ENCODE measurements at regions not wholly inside any gene's neighbourhood (a gene's known extent, or its start where the extent isn't known, plus 50 kb on each side); places are given as distances from the start of the nearest gene placed in this dataset.

- intact Hi-C loops (cut with micrococcal nuclease): no loop called here
- no peak overlapping the region for H3K4ac ChIP-seq (ENCODE audit: low read depth, low read length)
- no TSS peak for BruUV-seq (replicated peaks)
- H3K9me3 ChIP-seq (ENCODE audit: control insufficient read depth, insufficient read depth, low read length): no peaks in the 10 kb centered on the region
- CTCF ChIA-PET: interaction anchor here (1.4 to 1.9 kb wide), 2 partner anchors 8 to 533 kb away, joined by 3 to 4 read pairs; no protein-coding TSS in a partner anchor
- POLR2A ChIA-PET (ENCODE audit: unreplicated experiment): no interaction called here
- H3K56ac ChIP-seq (ENCODE audit: extremely low read depth, insufficient read depth, low read length): no peak overlapping the region
- no peak overlapping the region for H3K14ac ChIP-seq (replicated peaks; ENCODE audit: low read depth, low read length)
- H3K18ac ChIP-seq (ENCODE audit: low read depth, low read length): peak overlapping the region; percentile 83
- no CpG with 5 or more reads among the region's 3 CpGs for WGBS, 2 experiments (ENCODE audit: extremely low coverage in 2 of 2, insufficient read length in 1 of 2)
- no peak overlapping the region for H4K8ac ChIP-seq (ENCODE audit: low read depth in 2 of 2, low read length in 2 of 2)
- H4K20me1 ChIP-seq (ENCODE audit: insufficient read depth, low read length): no peaks in the 10 kb centered on the region
- H3K4me2 ChIP-seq (ENCODE audit: low read depth, low read length): peak overlapping the region; percentile 75
- peak overlapping the region; percentile 77 for H4K5ac ChIP-seq (ENCODE audit: low read depth, low read length)
- H3K4me1 ChIP-seq (ENCODE audit: control insufficient read depth, insufficient read depth, low read length): peaks cover 10% of the 10 kb centered on the region
- dilution Hi-C loops (cut with HindIII; ENCODE audit: low sequenced_read_pairs, unreplicated experiment): no loop called here
- DNase-seq (peak; percentile 85), ATAC-seq (ENCODE audit: low read depth) (peak; percentile 88)
- H3K9ac ChIP-seq (ENCODE audit: low read depth, low read length): no peak overlapping the region
- no peaks in the 10 kb centered on the region for H3K27me3 ChIP-seq (ENCODE audit: control insufficient read depth, insufficient read depth, low read length)
- H3K4me3 ChIP-seq (ENCODE audit: insufficient read depth, low read depth, low read length): no peak overlapping the region
- in situ Hi-C loops (cut with MboI; ENCODE audit: low sequenced_read_pairs): no loop called here
- peak overlapping the region; percentile 76; the same call in 1 of the 2 replicates for H4K91ac ChIP-seq (ENCODE audit: insufficient read depth, low read depth, low read length)
- peak overlapping the region; percentile 9; the same call in 1 of the 2 replicates for H2BK20ac ChIP-seq (ENCODE audit: low read depth, low read length)
- peak overlapping the region; percentile 76 for H2BK5ac ChIP-seq (ENCODE audit: low read depth, low read length, poor library complexity, severe bottlenecking)
- H2BK120ac ChIP-seq (ENCODE audit: low read depth, low read length): peak overlapping the region; percentile 61
- H3K23ac ChIP-seq (ENCODE audit: low read depth, low read length): no peak overlapping the region
- H2BK15ac ChIP-seq (ENCODE audit: low read depth, low read length): peak overlapping the region; percentile 2; the same call in 1 of the 3 replicates
- no peaks in the 10 kb centered on the region for H3K79me1 ChIP-seq (ENCODE audit: low read depth in 1 of 2, low read length in 2 of 2)
- TF ChIP-seq NFE2L2 (IDR thresholded peaks at IDR 0.05; ENCODE audit: low read depth, low read length): no peak
- no peak for TF ChIP-seq MAZ (IDR thresholded peaks at IDR 0.05; ENCODE audit: borderline replicate concordance, low read depth, low read length)
- no peak for TF ChIP-seq RAD21 (IDR thresholded peaks at IDR 0.05; ENCODE audit: low read length)
- no peak for TF ChIP-seq SMC3 (IDR thresholded peaks at IDR 0.05; ENCODE audit: low read depth, low read length)
- TF ChIP-seq FOS (IDR thresholded peaks at IDR 0.05; ENCODE audit: low read depth, low read length): no peak
- TF ChIP-seq USF2 (IDR thresholded peaks at IDR 0.05; ENCODE audit: low read depth, low read length): no peak
- TF ChIP-seq BHLHE40 (IDR thresholded peaks at IDR 0.05; ENCODE audit: low read depth, low read length): no peak
- no peak for TF ChIP-seq RFX5 (IDR thresholded peaks at IDR 0.05; ENCODE audit: low read depth, low read length)
- peak; percentile 96 for TF ChIP-seq CEBPB (IDR thresholded peaks at IDR 0.05; ENCODE audit: low read depth, low read length)
- H3K36me3 ChIP-seq (ENCODE audit: control insufficient read depth, insufficient read depth, low read length): no peaks in the 10 kb centered on the region
- H2AFZ ChIP-seq (replicated peaks; ENCODE audit: low read length, poor library complexity): no peak overlapping the region
- H3K27ac ChIP-seq (ENCODE audit: insufficient read depth, low read length): peak overlapping the region; percentile 69; the same call in 1 of the 2 replicates
- no peaks in the 10 kb centered on the region for H3K9me1 ChIP-seq (ENCODE audit: insufficient read depth, low read length)
- H2AK9ac ChIP-seq (replicated peaks; ENCODE audit: low read depth, low read length, poor library complexity): no peak overlapping the region
- H2AK5ac ChIP-seq (ENCODE audit: low read depth, low read length): no peak overlapping the region
These were observed 109.2 kb downstream of the FAM76B start for GRCh38 chr11:95680169-95680929.

All from IMR-90 (cell line).